Suprapubic skin (tissue), 4 donors: ENCODE measurements at regions not wholly inside any gene's neighbourhood (a gene's known extent, or its start where the extent isn't known, plus 50 kb on each side); places are given as distances from the start of the nearest gene placed in this dataset.

Experiments
- DNase-seq, 2 donors: peaks; one replicate each; pipeline ENCODE4 v3.0.0-alpha.2; 2019; ENCODE audit warnings: low spot score in 2 of 2
- H3K27ac ChIP-seq: fragments of 200-600 bp; sonication (generic); one replicate; pipeline ENCODE4 v1.5.1; 2019
- H3K27me3 ChIP-seq: fragments of 200-600 bp; sonication (generic); one replicate; pipeline ENCODE4 v1.5.1; 2019
- H3K36me3 ChIP-seq: fragments of 200-600 bp; sonication (generic); one replicate; pipeline ENCODE4 v1.5.1; 2019
- H3K4me1 ChIP-seq: fragments of 200-600 bp; sonication (generic); one replicate; pipeline ENCODE4 v1.5.1; 2019
- H3K4me3 ChIP-seq: fragments of 200-600 bp; sonication (generic); one replicate; pipeline ENCODE4 v1.5.1; 2019; ENCODE audit warnings: mild to moderate bottlenecking
- H3K9me3 ChIP-seq: fragments of 200-600 bp; sonication (generic); one replicate; pipeline ENCODE4 v1.5.1; 2019
- EP300 ChIP-seq: sonication (generic); formaldehyde crosslinking; IDR thresholded peaks from one replicate; pipeline ENCODE4 v1.6.1; 2017; ENCODE audit warnings: antibody characterized with exemption
- POLR2A ChIP-seq, 2 donors: fragments of 450-650 bp; IDR thresholded peaks; one replicate each; pipeline ENCODE4 v1.6.1; 2017; ENCODE audit warnings: antibody characterized with exemption in 2 of 2, mild to moderate bottlenecking in 2 of 2, moderate library complexity in 2 of 2
- POLR2AphosphoS5 ChIP-seq, 3 donors: sonication (generic); formaldehyde crosslinking; IDR thresholded peaks; one replicate each; pipeline ENCODE4 v1.6.1; 2017; ENCODE audit warnings: antibody characterized with exemption in 3 of 3
- WGBS: methylation state at CpG from one replicate; pipeline ENCODE4 v1.1.5; 2018; 5-methylcytosine and 5-hydroxymethylcytosine counted together
- TF ChIP-seq, protein P1 (sequence below), 2 donors: fragments of 200-600 bp in 1 of 2; fragments of 450-650 bp in 1 of 2; sonication (generic) in 1 of 2; IDR thresholded peaks; one replicate each; pipeline ENCODE4 v1.5.1; 2016 to 2019; ENCODE audit warnings: antibody characterized with exemption in 2 of 2, mild to moderate bottlenecking in 1 of 2, moderate library complexity in 1 of 2

DNA sequence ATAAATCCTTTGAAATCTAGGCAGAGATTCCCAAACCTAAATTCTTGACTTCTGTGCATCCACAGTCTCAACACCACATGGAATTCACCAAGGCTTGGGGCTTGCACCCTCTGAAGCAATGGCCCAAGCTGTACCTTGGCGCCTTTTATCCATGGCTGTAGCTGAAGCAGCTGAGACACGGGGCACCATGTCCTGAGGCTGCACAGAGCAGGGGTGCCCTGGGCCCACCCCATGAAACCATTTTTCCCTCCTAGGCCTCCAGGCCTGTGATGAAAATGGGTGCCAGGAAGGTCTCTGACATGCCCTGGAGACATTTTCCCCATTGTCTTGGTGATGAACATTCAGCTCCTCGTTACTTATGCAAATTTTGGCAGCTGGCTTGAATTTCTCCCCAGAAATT, 158.6 kb upstream of the NUDT12 start:
- WGBS, result 68% methylated on average over 3 of the region's 3 CpGs
- TF ChIP-seq, protein P1, sequence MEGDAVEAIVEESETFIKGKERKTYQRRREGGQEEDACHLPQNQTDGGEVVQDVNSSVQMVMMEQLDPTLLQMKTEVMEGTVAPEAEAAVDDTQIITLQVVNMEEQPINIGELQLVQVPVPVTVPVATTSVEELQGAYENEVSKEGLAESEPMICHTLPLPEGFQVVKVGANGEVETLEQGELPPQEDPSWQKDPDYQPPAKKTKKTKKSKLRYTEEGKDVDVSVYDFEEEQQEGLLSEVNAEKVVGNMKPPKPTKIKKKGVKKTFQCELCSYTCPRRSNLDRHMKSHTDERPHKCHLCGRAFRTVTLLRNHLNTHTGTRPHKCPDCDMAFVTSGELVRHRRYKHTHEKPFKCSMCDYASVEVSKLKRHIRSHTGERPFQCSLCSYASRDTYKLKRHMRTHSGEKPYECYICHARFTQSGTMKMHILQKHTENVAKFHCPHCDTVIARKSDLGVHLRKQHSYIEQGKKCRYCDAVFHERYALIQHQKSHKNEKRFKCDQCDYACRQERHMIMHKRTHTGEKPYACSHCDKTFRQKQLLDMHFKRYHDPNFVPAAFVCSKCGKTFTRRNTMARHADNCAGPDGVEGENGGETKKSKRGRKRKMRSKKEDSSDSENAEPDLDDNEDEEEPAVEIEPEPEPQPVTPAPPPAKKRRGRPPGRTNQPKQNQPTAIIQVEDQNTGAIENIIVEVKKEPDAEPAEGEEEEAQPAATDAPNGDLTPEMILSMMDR (IDR thresholded peaks at IDR 0.05), result no peak
- TF ChIP-seq POLR2AphosphoS5 (IDR thresholded peaks at IDR 0.05), result no peak
- no peak for TF ChIP-seq EP300
- no peak for TF ChIP-seq POLR2A (IDR thresholded peaks at IDR 0.05)
- H3K4me1 ChIP-seq, result no peaks in the 10 kb centered on the region
- no peak overlapping the region for H3K27ac ChIP-seq
- DNase-seq, result no peak
- no peaks in the 10 kb centered on the region for H3K36me3 ChIP-seq
- no peak overlapping the region for H3K4me3 ChIP-seq
- no peaks in the 10 kb centered on the region for H3K9me3 ChIP-seq
- H3K27me3 ChIP-seq, result no peaks in the 10 kb centered on the region

- Histone ChIP-seq H3K9me3 (no peaks in the 10 kb centered on the region), H3K4me1 (no peaks in the 10 kb centered on the region), H3K27me3 (no peaks in the 10 kb centered on the region), H3K4me3 (no peak overlapping the region), H3K36me3 (no peaks in the 10 kb centered on the region), H3K27ac (no peak overlapping the region)
- no peak for DNase-seq
- TF ChIP-seq EP300, result no peak
- TF ChIP-seq POLR2A (IDR thresholded peaks at IDR 0.05), result no peak
- TF ChIP-seq, protein P1 (IDR thresholded peaks at IDR 0.05), result no peak
- no peak for TF ChIP-seq POLR2AphosphoS5 (IDR thresholded peaks at IDR 0.05)
- 64% methylated on average over 1 of the region's 1 CpG for WGBS
These were observed 155.5 kb upstream of the NUDT12 start for GRCh38 chr5:103718108-103718507.

- DNase-seq, result no peak
- Histone ChIP-seq H3K4me3 (no peak overlapping the region), H3K27ac (no peak overlapping the region), H3K27me3 (no peaks in the 10 kb centered on the region), H3K36me3 (no peaks in the 10 kb centered on the region), H3K9me3 (no peaks in the 10 kb centered on the region), H3K4me1 (no peaks in the 10 kb centered on the region)
- TF ChIP-seq POLR2A (IDR thresholded peaks at IDR 0.05), result no peak
- no peak for TF ChIP-seq EP300
- no peak for TF ChIP-seq POLR2AphosphoS5 (IDR thresholded peaks at IDR 0.05)
- TF ChIP-seq, protein P1 (IDR thresholded peaks at IDR 0.05), result no peak
These were observed 146.0 kb upstream of the NUDT12 start for GRCh38 chr5:103708601-103709000.

DNA sequence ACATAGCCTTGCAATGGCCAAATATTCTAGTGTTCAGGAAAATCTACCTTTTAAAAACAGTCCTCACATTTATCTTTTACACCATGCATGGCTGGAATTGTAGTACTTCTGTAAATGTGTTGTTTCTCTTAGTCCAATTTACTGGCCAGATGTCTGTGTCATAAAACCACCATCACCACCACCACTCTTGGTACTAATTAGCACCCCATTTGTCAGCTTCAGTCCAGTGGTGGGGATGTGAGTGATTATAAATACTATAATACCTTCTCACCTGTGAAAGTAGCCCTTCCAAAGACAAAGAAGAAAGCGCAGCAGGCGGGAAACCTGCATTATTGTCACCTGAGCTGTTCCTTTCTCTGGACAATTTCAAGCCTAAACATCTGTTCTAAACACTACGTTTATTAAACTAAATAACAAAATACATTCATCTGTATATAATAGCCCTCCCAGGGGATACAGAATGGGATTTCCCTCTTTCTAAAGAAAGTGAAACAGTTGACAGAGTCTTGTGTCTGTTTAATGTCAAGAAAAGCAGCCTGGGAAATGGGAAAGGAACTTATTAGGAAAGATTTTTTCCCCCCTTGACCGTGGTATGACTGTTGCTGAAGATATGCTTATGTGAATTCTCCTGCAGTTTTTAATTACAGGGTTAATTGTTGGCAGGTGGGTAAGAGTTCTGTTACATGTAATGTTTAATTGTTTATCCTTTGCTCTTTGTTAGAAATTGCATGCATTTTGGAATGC, 144.5 kb upstream of the NUDT12 start:
- DNase-seq, result no peak
- no peak overlapping the region for H3K27ac ChIP-seq
- H3K9me3 ChIP-seq, result no peaks in the 10 kb centered on the region
- H3K27me3 ChIP-seq, result no peaks in the 10 kb centered on the region
- H3K36me3 ChIP-seq, result no peaks in the 10 kb centered on the region
- WGBS, result 68% methylated on average over 4 of the region's 4 CpGs
- peaks cover 3% of the 10 kb centered on the region for H3K4me1 ChIP-seq
- TF ChIP-seq POLR2A (IDR thresholded peaks at IDR 0.05) (no peak), POLR2AphosphoS5 (IDR thresholded peaks at IDR 0.05) (no peak), EP300 (no peak)
- TF ChIP-seq, protein P1 (IDR thresholded peaks at IDR 0.05), result no peak
- H3K4me3 ChIP-seq, result no peak overlapping the region

GRCh38 chr5:103703617-103704016, 141.0 kb upstream of the NUDT12 start:
- Histone ChIP-seq H3K4me3 (no peak overlapping the region), H3K4me1 (peaks cover 3% of the 10 kb centered on the region), H3K9me3 (no peaks in the 10 kb centered on the region), H3K27ac (no peak overlapping the region), H3K27me3 (no peaks in the 10 kb centered on the region), H3K36me3 (no peaks in the 10 kb centered on the region)
- TF ChIP-seq POLR2A (IDR thresholded peaks at IDR 0.05) (no peak), EP300 (no peak), POLR2AphosphoS5 (IDR thresholded peaks at IDR 0.05) (no peak)
- TF ChIP-seq, protein P1 (IDR thresholded peaks at IDR 0.05), result no peak
- 25% methylated on average over 3 of the region's 3 CpGs for WGBS
- DNase-seq, result no peak
